ENCODE measurements at regions not wholly inside any gene's neighbourhood (a gene's known extent, or its start where the extent isn't known, plus 50 kb on each side); places are given as distances from the start of the nearest gene placed in this dataset.

DNA sequence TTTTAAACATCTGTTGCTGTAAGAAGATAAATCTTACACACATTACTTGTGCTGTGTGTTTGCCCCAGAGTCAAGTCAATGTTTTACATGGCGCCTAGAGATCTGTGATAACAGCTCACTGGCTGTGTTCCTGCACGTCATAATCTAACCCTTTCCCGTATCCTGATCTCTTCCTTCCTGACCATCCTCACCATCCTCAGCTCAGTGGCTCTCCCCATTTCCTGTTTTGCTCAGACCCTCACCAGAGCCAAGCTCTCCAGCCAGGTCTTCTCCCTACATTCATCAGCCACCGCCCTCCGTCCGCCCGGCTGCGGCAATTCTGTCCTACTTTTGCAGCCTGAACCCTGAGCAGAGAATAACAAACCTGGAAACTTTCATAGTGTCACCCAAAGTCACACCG is 824.7 kb downstream of the USP25 start:
- DNase-seq, result no peak
- CTCF ChIA-PET, result no interaction called here
- intact Hi-C loops (cut with micrococcal nuclease; ENCODE audit: unreplicated experiment), result no loop called here
- Mint-ChIP-seq H3K36me3 (ENCODE audit: insufficient read depth, unreplicated experiment) (no peaks in the 10 kb centered on the region), H3K9me3 (ENCODE audit: low read depth, unreplicated experiment) (no peaks in the 10 kb centered on the region), H3K4me1 (ENCODE audit: low read depth, unreplicated experiment) (peaks cover 7% of the 10 kb centered on the region), H3K27ac (ENCODE audit: unreplicated experiment) (no peak overlapping the region), H3K27me3 (ENCODE audit: unreplicated experiment) (no peaks in the 10 kb centered on the region), H3K4me3 (ENCODE audit: low read depth, unreplicated experiment) (no peak overlapping the region)
- TF ChIP-seq, protein P1, sequence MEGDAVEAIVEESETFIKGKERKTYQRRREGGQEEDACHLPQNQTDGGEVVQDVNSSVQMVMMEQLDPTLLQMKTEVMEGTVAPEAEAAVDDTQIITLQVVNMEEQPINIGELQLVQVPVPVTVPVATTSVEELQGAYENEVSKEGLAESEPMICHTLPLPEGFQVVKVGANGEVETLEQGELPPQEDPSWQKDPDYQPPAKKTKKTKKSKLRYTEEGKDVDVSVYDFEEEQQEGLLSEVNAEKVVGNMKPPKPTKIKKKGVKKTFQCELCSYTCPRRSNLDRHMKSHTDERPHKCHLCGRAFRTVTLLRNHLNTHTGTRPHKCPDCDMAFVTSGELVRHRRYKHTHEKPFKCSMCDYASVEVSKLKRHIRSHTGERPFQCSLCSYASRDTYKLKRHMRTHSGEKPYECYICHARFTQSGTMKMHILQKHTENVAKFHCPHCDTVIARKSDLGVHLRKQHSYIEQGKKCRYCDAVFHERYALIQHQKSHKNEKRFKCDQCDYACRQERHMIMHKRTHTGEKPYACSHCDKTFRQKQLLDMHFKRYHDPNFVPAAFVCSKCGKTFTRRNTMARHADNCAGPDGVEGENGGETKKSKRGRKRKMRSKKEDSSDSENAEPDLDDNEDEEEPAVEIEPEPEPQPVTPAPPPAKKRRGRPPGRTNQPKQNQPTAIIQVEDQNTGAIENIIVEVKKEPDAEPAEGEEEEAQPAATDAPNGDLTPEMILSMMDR (IDR thresholded peaks at IDR 0.05; ENCODE audit: unreplicated experiment), result no peak
- no TSS peak for BruUV-seq (replicated peaks)

DNA sequence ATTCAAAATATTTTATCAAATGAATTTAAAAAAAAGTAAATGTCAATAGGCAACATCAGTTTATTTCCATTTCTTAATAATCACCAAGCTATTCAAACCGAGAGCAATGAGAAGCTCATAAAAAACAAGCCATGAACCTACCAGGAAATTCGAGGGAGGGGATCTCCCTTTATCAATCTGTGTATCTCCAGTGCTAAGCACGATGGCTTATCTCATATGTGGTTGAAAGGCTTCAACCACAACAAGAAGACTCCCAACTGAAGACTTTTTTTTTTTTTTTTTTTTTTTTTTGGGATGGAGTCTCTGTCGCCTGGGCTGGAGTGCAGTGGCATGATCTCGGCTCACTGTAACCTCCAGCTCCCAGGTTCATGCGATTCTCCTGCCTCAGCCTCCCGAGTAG is 833.3 kb downstream of the USP25 start:
- DNase-seq, result no peak
- TF ChIP-seq, protein P1 (IDR thresholded peaks at IDR 0.05; ENCODE audit: unreplicated experiment), result no peak
- Mint-ChIP-seq H3K27ac (ENCODE audit: unreplicated experiment) (no peak overlapping the region), H3K36me3 (ENCODE audit: insufficient read depth, unreplicated experiment) (peaks cover 6% of the 10 kb centered on the region), H3K4me3 (ENCODE audit: low read depth, unreplicated experiment) (no peak overlapping the region), H3K4me1 (ENCODE audit: low read depth, unreplicated experiment) (peaks cover 7% of the 10 kb centered on the region), H3K27me3 (ENCODE audit: unreplicated experiment) (no peaks in the 10 kb centered on the region), H3K9me3 (ENCODE audit: low read depth, unreplicated experiment) (no peaks in the 10 kb centered on the region)
- no TSS peak for BruUV-seq (replicated peaks)
- intact Hi-C loops (cut with micrococcal nuclease; ENCODE audit: unreplicated experiment), result no loop called here
- CTCF ChIA-PET, result no interaction called here

DNA sequence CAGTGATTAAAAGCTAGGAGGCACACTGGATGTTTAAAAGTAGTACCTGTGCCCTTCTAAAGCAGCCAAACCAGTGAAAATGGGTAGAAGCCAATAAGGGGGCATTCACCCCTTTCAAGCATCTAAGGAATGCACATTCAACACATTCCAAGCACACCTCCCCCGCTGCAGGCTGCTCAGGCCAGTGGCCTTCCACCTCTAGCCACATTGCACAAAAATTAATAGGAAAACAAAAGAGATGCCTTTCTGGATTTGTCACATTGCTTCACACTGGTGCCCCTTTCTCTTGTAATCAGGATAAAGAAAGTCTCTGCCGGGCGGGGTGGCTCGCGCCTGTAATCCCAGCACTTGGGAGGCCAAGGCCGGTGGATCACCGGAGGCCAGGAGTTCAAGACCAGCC is 834.0 kb downstream of the USP25 start:
- no peaks in the 10 kb centered on the region for H3K27me3 Mint-ChIP-seq (ENCODE audit: unreplicated experiment)
- CTCF ChIA-PET, result no interaction called here
- TF ChIP-seq, protein P1 (IDR thresholded peaks at IDR 0.05; ENCODE audit: unreplicated experiment), result no peak
- no peaks in the 10 kb centered on the region for H3K9me3 Mint-ChIP-seq (ENCODE audit: low read depth, unreplicated experiment)
- peaks cover 6% of the 10 kb centered on the region for H3K36me3 Mint-ChIP-seq (ENCODE audit: insufficient read depth, unreplicated experiment)
- H3K4me1 Mint-ChIP-seq (ENCODE audit: low read depth, unreplicated experiment), result peaks cover 7% of the 10 kb centered on the region
- H3K27ac Mint-ChIP-seq (ENCODE audit: unreplicated experiment), result peak overlapping the region; percentile 23
- DNase-seq, result peak; percentile 65
- no peak overlapping the region for H3K4me3 Mint-ChIP-seq (ENCODE audit: low read depth, unreplicated experiment)
- no TSS peak for BruUV-seq (replicated peaks)
- intact Hi-C loops (cut with micrococcal nuclease; ENCODE audit: unreplicated experiment), result no loop called here

DNA sequence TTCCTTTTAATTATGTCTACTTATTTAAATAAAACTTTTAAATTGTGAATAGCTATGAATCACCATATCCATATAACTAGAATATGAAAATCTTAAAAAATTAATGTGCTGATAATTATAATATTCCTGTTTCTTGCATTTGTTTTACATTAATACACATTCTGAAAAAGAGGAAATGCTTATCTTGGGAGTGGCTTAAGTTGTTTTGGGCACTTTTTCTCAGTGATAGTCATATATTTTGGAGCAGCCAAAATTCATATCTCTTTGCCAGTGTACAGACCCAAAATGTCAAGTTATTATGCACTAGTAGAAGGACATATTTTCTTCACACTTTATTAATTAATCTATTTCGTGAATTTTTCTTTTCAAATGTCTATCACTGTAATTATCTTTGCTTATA is 838.5 kb downstream of the USP25 start:
- Mint-ChIP-seq H3K4me1 (ENCODE audit: low read depth, unreplicated experiment) (peaks cover 10% of the 10 kb centered on the region), H3K27ac (ENCODE audit: unreplicated experiment) (no peak overlapping the region), H3K4me3 (ENCODE audit: low read depth, unreplicated experiment) (no peak overlapping the region), H3K27me3 (ENCODE audit: unreplicated experiment) (no peaks in the 10 kb centered on the region), H3K9me3 (ENCODE audit: low read depth, unreplicated experiment) (no peaks in the 10 kb centered on the region), H3K36me3 (ENCODE audit: insufficient read depth, unreplicated experiment) (peaks cover 6% of the 10 kb centered on the region)
- CTCF ChIA-PET, result no interaction called here
- BruUV-seq (replicated peaks), result no TSS peak
- intact Hi-C loops (cut with micrococcal nuclease; ENCODE audit: unreplicated experiment), result loop anchor here (5.0 kb wide), 1 partner anchor 139 kb away; no protein-coding TSS in a partner anchor
- TF ChIP-seq, protein P1 (IDR thresholded peaks at IDR 0.05; ENCODE audit: unreplicated experiment), result no peak
- DNase-seq, result no peak
